ENCODE measurements at regions not wholly inside any gene's neighbourhood (a gene's known extent, or its start where the extent isn't known, plus 50 kb on each side); places are given as distances from the start of the nearest gene placed in this dataset.

DNA sequence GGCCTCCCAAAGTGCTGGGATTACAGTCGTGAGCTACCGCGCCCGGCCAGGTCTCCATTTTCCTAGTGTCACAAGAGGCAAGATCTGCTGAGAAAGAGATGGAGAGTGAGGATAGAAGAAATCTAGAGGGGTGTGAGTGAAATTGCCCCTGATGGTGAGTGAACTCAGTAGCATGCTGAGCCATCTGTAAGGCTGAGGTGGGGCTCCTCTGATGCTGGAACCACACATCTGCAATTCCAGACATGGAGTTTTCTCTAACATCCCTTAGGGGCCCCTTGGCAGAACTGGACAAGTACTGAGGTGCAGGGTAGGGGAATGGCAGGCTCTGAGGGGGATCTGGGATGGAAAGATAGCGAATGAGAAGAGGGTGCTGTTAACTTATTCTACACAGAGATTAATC, 72.0 kb upstream of the FER start (continued):
- TF ChIP-seq EZH2 (IDR thresholded peaks at IDR 0.05): no peak
- TF ChIP-seq, protein P1, sequence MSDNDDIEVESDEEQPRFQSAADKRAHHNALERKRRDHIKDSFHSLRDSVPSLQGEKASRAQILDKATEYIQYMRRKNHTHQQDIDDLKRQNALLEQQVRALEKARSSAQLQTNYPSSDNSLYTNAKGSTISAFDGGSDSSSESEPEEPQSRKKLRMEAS (IDR thresholded peaks at IDR 0.05): no peak
- TF ChIP-seq EGR1 (IDR thresholded peaks at IDR 0.05; ENCODE audit: low read depth): no peak
- no peak for TF ChIP-seq SIN3A (IDR thresholded peaks at IDR 0.05; ENCODE audit: low read depth)
- no peak for TF ChIP-seq CBX3 (IDR thresholded peaks at IDR 0.05; ENCODE audit: low read depth)

DNA sequence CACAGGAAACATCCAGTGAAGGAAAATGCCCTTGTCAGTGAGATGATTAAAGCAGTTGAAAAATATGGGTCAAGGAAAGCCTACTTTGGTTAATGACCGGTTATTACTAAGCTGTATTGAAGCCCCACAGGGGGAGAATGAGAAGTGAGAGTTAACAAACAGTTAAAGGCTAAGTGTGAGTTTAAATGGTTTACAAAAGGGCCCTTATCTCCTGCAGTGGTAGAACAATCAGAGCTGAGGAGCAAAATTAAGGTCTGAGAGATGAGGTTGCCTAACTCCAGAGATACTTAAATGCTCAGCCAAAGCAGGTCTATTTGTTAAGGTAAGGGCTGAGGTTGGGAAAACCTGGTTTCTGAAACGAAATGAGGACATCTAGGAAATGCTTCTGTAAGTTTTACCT, 75.1 kb upstream of the FER start:
- ChIA-PET POLR2A (no interaction called here), CTCF (no interaction called here)
- intact Hi-C loops (cut with micrococcal nuclease): no loop called here

More for the DNA sequence above, 75.1 kb upstream of the FER start:
- H2AFZ ChIP-seq (ENCODE audit: low read depth, low read length, poor library complexity, severe bottlenecking): no peak overlapping the region
- H3K9me3 ChIP-seq (ENCODE audit: control insufficient read depth in 1 of 2, insufficient read depth in 1 of 2, low read depth in 1 of 2, low read length in 2 of 2): no peaks in the 10 kb centered on the region
- RAD21 ChIA-PET (ENCODE audit: low non-redundant PET in 1 of 2, low total read pairs in 2 of 2, uncharacterized antibody in 2 of 2, unreplicated experiment in 2 of 2): no interaction called here
- no peaks in the 10 kb centered on the region for H3K27me3 ChIP-seq (ENCODE audit: insufficient read depth, low read length)
- H3K27ac ChIP-seq (ENCODE audit: low read depth, low read length): no peak overlapping the region
- H4K20me1 ChIP-seq (ENCODE audit: insufficient read depth): no peaks in the 10 kb centered on the region
- H3K9ac ChIP-seq (ENCODE audit: low read length): no peak overlapping the region
- no peaks in the 10 kb centered on the region for H3K9me2 ChIP-seq (ENCODE audit: insufficient read depth)
- no peaks in the 10 kb centered on the region for H3K36me3 ChIP-seq (ENCODE audit: control insufficient read depth in 1 of 2, insufficient read depth in 2 of 2, low read length in 2 of 2)
- DNase-seq (ENCODE audit: low read depth, low spot score): no peak
- H3K79me2 ChIP-seq (ENCODE audit: insufficient read depth, low read length): no peaks in the 10 kb centered on the region
- BruUV-seq (replicated peaks): no TSS peak
- no peak for ATAC-seq
- TF ChIP-seq, protein P2, sequence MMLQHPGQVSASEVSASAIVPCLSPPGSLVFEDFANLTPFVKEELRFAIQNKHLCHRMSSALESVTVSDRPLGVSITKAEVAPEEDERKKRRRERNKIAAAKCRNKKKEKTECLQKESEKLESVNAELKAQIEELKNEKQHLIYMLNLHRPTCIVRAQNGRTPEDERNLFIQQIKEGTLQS (IDR thresholded peaks at IDR 0.05): no peak
- TF ChIP-seq JUND (IDR thresholded peaks at IDR 0.05) (no peak), RAD21 (IDR thresholded peaks at IDR 0.05; ENCODE audit: low read depth) (no peak), FOSL1 (IDR thresholded peaks at IDR 0.05; ENCODE audit: low read depth) (no peak), SIN3A (IDR thresholded peaks at IDR 0.05; ENCODE audit: low read depth) (no peak), YY1 (IDR thresholded peaks at IDR 0.05; ENCODE audit: extremely low read depth, insufficient replicate concordance, low read depth, low read length) (no peak), SP1 (IDR thresholded peaks at IDR 0.05; ENCODE audit: low read depth) (no peak), CEBPB (IDR thresholded peaks at IDR 0.05; ENCODE audit: low read depth) (no peak), ZFX (IDR thresholded peaks at IDR 0.05) (no peak), POLR2AphosphoS5 (IDR thresholded peaks at IDR 0.05; ENCODE audit: low read depth, low read length) (no peak)
- TF ChIP-seq, protein P3, sequence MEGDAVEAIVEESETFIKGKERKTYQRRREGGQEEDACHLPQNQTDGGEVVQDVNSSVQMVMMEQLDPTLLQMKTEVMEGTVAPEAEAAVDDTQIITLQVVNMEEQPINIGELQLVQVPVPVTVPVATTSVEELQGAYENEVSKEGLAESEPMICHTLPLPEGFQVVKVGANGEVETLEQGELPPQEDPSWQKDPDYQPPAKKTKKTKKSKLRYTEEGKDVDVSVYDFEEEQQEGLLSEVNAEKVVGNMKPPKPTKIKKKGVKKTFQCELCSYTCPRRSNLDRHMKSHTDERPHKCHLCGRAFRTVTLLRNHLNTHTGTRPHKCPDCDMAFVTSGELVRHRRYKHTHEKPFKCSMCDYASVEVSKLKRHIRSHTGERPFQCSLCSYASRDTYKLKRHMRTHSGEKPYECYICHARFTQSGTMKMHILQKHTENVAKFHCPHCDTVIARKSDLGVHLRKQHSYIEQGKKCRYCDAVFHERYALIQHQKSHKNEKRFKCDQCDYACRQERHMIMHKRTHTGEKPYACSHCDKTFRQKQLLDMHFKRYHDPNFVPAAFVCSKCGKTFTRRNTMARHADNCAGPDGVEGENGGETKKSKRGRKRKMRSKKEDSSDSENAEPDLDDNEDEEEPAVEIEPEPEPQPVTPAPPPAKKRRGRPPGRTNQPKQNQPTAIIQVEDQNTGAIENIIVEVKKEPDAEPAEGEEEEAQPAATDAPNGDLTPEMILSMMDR (IDR thresholded peaks at IDR 0.05 in 2 of 3, conservative IDR thresholded peaks at IDR 0.05 in 1 of 3; ENCODE audit: borderline replicate concordance in 1 of 3, insufficient read depth in 1 of 3, low read depth in 2 of 3, low read length in 2 of 3): no peak
- TF ChIP-seq, protein P4, sequence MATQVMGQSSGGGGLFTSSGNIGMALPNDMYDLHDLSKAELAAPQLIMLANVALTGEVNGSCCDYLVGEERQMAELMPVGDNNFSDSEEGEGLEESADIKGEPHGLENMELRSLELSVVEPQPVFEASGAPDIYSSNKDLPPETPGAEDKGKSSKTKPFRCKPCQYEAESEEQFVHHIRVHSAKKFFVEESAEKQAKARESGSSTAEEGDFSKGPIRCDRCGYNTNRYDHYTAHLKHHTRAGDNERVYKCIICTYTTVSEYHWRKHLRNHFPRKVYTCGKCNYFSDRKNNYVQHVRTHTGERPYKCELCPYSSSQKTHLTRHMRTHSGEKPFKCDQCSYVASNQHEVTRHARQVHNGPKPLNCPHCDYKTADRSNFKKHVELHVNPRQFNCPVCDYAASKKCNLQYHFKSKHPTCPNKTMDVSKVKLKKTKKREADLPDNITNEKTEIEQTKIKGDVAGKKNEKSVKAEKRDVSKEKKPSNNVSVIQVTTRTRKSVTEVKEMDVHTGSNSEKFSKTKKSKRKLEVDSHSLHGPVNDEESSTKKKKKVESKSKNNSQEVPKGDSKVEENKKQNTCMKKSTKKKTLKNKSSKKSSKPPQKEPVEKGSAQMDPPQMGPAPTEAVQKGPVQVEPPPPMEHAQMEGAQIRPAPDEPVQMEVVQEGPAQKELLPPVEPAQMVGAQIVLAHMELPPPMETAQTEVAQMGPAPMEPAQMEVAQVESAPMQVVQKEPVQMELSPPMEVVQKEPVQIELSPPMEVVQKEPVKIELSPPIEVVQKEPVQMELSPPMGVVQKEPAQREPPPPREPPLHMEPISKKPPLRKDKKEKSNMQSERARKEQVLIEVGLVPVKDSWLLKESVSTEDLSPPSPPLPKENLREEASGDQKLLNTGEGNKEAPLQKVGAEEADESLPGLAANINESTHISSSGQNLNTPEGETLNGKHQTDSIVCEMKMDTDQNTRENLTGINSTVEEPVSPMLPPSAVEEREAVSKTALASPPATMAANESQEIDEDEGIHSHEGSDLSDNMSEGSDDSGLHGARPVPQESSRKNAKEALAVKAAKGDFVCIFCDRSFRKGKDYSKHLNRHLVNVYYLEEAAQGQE (IDR thresholded peaks at IDR 0.05; ENCODE audit: low read depth): no peak
- H3K4me2 ChIP-seq (ENCODE audit: low read length): no peak overlapping the region
- peaks cover 0 to 8% of the 10 kb centered on the region in 2 experiments; a peak in 1 of 4 replicates for H3K4me1 ChIP-seq (ENCODE audit: control insufficient read depth in 1 of 2, insufficient read depth in 2 of 2, low read length in 2 of 2)
- H3K4me3 ChIP-seq (replicated peaks in 1 of 2; ENCODE audit: low read depth in 1 of 2, low read length in 2 of 2): no peak overlapping the region
